Gastrocnemius medialis (tissue), 4 donors: ENCODE measurements at regions not wholly inside any gene's neighbourhood (a gene's known extent, or its start where the extent isn't known, plus 50 kb on each side); places are given as distances from the start of the nearest gene placed in this dataset.

Experiments used
- CTCF ChIP-seq, 5 experiments: fragments of 450-650 bp in 3 of 5; fragments of 200-600 bp in 2 of 5; sonication (generic) in 2 of 5; IDR thresholded peaks in 4 of 5; conservative IDR thresholded peaks in 1 of 5; 1 replicate in 4 of 5; 2 replicates in 1 of 5; pipeline ENCODE4 v1.5.1; 2016 to 2019; ENCODE audit warnings: antibody characterized with exemption in 5 of 5, mild to moderate bottlenecking in 3 of 5, moderate library complexity in 3 of 5
- POLR2A ChIP-seq, 2 donors: fragments of 450-650 bp; IDR thresholded peaks; one replicate each; pipeline ENCODE4 v1.6.1; 2017; ENCODE audit warnings: antibody characterized with exemption in 2 of 2, mild to moderate bottlenecking in 2 of 2, moderate library complexity in 2 of 2

- TF ChIP-seq CTCF (IDR thresholded peaks at IDR 0.05 in 4 of 5, conservative IDR thresholded peaks at IDR 0.05 in 1 of 5): no peak
- TF ChIP-seq POLR2A (IDR thresholded peaks at IDR 0.05): no peak
These were observed 189.9 kb downstream of the SPRY2 start for GRCh38 chr13:80151016-80151415.
